Neutrophil (primary cell): ENCODE measurements at regions not wholly inside any gene's neighbourhood (a gene's known extent, or its start where the extent isn't known, plus 50 kb on each side); places are given as distances from the start of the nearest gene placed in this dataset.

Source experiments
- H3K27ac ChIP-seq: fragments of 200-600 bp; sonication (generic); 2 replicates; pipeline ENCODE4 v1.5.1; 2016; ENCODE audit warnings: mild to moderate bottlenecking, moderate library complexity
- H3K27me3 ChIP-seq: fragments of 200-600 bp; sonication (generic); 2 replicates; pipeline ENCODE4 v1.6.0; 2016; ENCODE audit warnings: mild to moderate bottlenecking
- H3K36me3 ChIP-seq: fragments of 200-600 bp; sonication (generic); 2 replicates; pipeline ENCODE4 v1.5.1; 2017
- H3K4me1 ChIP-seq, 2 experiments: fragments of 200-600 bp in 1 of 2; sonication (generic) in 1 of 2; 1 replicate in 1 of 2; 2 replicates in 1 of 2; pipeline versions ENCODE4 v1.5.1 to v1.6.1; 2013 to 2016; ENCODE audit warnings: low read depth in 1 of 2, low read length in 1 of 2, mild to moderate bottlenecking in 1 of 2, moderate library complexity in 1 of 2; ENCODE audit not compliant: control insufficient read depth in 1 of 2, insufficient read depth in 1 of 2
- H3K4me3 ChIP-seq, 2 experiments: fragments of 200-600 bp in 1 of 2; sonication (generic) in 1 of 2; 1 replicate in 1 of 2; 2 replicates in 1 of 2; pipeline ENCODE4 v1.5.1; 2013 to 2016; ENCODE audit warnings: low read depth in 1 of 2, low read length in 1 of 2, mild to moderate bottlenecking in 1 of 2, moderate library complexity in 1 of 2
- H3K9me3 ChIP-seq: fragments of 200-600 bp; sonication (generic); 2 replicates; pipeline ENCODE4 v1.5.1; 2016
- TF ChIP-seq, protein P1 (sequence below): fragments of 200-600 bp; sonication (generic); IDR thresholded peaks from 2 replicates; pipeline ENCODE4 v1.5.1; 2016; ENCODE audit warnings: antibody characterized with exemption

DNA sequence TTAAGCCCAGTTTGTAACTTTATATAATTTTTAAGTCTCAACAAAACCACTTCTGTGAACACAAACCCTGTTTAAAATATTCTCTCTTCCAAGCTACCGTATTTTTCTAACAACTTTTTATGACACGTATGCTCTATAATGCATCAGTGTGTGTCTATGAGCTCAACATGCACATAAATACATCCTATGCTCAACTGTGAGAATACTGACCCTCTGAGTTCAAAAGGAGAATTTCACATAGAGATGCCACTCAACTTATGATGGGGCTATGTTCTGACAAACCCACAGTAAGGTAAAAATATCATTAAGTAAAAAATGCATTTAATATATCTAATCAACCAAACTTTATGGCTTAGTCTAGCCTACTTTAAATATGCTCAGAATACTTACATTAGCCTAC is 1139.7 kb upstream of the SPRY2 start:
- Histone ChIP-seq H3K9me3 (no peaks in the 10 kb centered on the region), H3K4me1 (no peaks in the 10 kb centered on the region), H3K27me3 (no peaks in the 10 kb centered on the region), H3K4me3 (no peak overlapping the region), H3K36me3 (no peaks in the 10 kb centered on the region), H3K27ac (no peak overlapping the region)
- TF ChIP-seq, protein P1, sequence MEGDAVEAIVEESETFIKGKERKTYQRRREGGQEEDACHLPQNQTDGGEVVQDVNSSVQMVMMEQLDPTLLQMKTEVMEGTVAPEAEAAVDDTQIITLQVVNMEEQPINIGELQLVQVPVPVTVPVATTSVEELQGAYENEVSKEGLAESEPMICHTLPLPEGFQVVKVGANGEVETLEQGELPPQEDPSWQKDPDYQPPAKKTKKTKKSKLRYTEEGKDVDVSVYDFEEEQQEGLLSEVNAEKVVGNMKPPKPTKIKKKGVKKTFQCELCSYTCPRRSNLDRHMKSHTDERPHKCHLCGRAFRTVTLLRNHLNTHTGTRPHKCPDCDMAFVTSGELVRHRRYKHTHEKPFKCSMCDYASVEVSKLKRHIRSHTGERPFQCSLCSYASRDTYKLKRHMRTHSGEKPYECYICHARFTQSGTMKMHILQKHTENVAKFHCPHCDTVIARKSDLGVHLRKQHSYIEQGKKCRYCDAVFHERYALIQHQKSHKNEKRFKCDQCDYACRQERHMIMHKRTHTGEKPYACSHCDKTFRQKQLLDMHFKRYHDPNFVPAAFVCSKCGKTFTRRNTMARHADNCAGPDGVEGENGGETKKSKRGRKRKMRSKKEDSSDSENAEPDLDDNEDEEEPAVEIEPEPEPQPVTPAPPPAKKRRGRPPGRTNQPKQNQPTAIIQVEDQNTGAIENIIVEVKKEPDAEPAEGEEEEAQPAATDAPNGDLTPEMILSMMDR = no peak

- no peaks in the 10 kb centered on the region for H3K27me3 ChIP-seq
- no peaks in the 10 kb centered on the region for H3K36me3 ChIP-seq
- TF ChIP-seq, protein P1 = no peak
- H3K4me1 ChIP-seq = no peaks in the 10 kb centered on the region
- no peak overlapping the region for H3K4me3 ChIP-seq
- no peak overlapping the region for H3K27ac ChIP-seq
- H3K9me3 ChIP-seq = no peaks in the 10 kb centered on the region
Observed at GRCh38 chr13:81473366-81473899, 1132.5 kb upstream of the SPRY2 start.

GRCh38 chr13:81458170-81458569 is 1117.2 kb upstream of the SPRY2 start:
- Histone ChIP-seq H3K9me3 (no peaks in the 10 kb centered on the region), H3K36me3 (no peaks in the 10 kb centered on the region), H3K27me3 (no peaks in the 10 kb centered on the region), H3K4me3 (no peak overlapping the region), H3K4me1 (no peaks in the 10 kb centered on the region), H3K27ac (no peak overlapping the region)
- TF ChIP-seq, protein P1 = no peak

- H3K4me3 ChIP-seq = no peak overlapping the region
- TF ChIP-seq, protein P1 = no peak
- H3K27ac ChIP-seq = no peak overlapping the region
- no peaks in the 10 kb centered on the region for H3K36me3 ChIP-seq
- H3K27me3 ChIP-seq = no peaks in the 10 kb centered on the region
- H3K9me3 ChIP-seq = no peaks in the 10 kb centered on the region
- no peaks in the 10 kb centered on the region for H3K4me1 ChIP-seq
Observed at GRCh38 chr13:81446441-81446840, 1105.5 kb upstream of the SPRY2 start.

DNA sequence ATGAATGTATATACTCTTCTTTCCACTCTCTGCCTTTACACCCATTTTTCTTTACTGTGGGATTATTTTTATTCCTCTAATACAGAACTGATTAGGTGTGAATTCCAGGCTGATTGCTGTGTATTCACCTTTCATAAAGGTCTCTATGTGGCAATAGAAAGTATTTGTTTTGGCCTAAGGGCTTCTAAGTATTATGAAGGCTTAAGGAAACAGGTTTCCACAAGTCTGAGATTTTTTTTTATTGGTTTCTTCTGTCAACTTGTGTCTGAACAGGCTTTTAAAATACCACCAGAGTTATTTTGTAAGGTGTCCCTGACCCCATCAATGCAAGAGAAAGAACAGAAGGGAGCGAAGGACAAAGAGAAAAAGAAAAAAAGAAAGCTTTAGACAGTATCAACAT is 1102.0 kb upstream of the SPRY2 start:
- TF ChIP-seq, protein P1 = no peak
- no peak overlapping the region for H3K4me3 ChIP-seq
- no peak overlapping the region for H3K27ac ChIP-seq
- no peaks in the 10 kb centered on the region for H3K4me1 ChIP-seq
- no peaks in the 10 kb centered on the region for H3K36me3 ChIP-seq
- no peaks in the 10 kb centered on the region for H3K9me3 ChIP-seq
- no peaks in the 10 kb centered on the region for H3K27me3 ChIP-seq

DNA sequence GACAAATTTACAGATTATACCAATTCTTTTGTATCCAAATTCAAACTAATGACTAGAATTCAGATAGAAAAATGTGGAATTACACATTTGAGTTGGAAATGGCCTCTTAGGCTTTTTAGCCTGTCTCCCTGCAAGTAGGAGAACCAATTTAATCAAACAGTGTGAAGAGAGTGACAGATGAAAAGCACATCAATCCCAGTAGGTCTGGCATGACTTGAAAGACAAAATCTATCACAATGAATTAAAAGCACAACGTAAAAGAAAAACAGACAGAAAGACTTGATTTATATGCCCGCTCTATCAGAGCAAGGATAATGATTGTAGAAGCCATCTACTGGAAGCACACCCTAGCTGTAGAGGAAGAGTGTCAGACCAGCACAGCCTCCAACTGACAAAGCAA is 1084.4 kb upstream of the SPRY2 start:
- no peak overlapping the region for H3K4me3 ChIP-seq
- H3K27ac ChIP-seq = no peak overlapping the region
- H3K36me3 ChIP-seq = no peaks in the 10 kb centered on the region
- no peaks in the 10 kb centered on the region for H3K4me1 ChIP-seq
- TF ChIP-seq, protein P1 = no peak
- H3K27me3 ChIP-seq = no peaks in the 10 kb centered on the region
- no peaks in the 10 kb centered on the region for H3K9me3 ChIP-seq
